ENCODE measurements at regions not wholly inside any gene's neighbourhood (a gene's known extent, or its start where the extent isn't known, plus 50 kb on each side); places are given as distances from the start of the nearest gene placed in this dataset.

GRCh38 chr16:24667244-24667764, 62.1 kb upstream of the TNRC6A start:
- TF ChIP-seq CTCF (IDR thresholded peaks at IDR 0.05) (no peak), POLR2AphosphoS5 (IDR thresholded peaks at IDR 0.05; ENCODE audit: insufficient read depth in 1 of 2, low read depth in 1 of 2) (no peak)

All from vagina (tissue), 2 donors.